Lung (tissue), 11 donors: ENCODE measurements at regions not wholly inside any gene's neighbourhood (a gene's known extent, or its start where the extent isn't known, plus 50 kb on each side); places are given as distances from the start of the nearest gene placed in this dataset.

Source experiments
- ATAC-seq: fragments of 200-7000 bp; cut with Tn5 transposase; one replicate; pipeline ENCODE4 v1.9.1; 2020; ENCODE audit warnings: moderate number of reproducible peaks; ENCODE audit not compliant: insufficient read depth, low FRiP score
- DNase-seq, 3 donors: peaks; one replicate each; pipeline ENCODE4 v3.0.0-alpha.2; 2013 to 2017
- H3K27ac ChIP-seq, 2 donors: one replicate each; pipeline ENCODE4 v1.5.1; 2013; ENCODE audit warnings: mild to moderate bottlenecking in 2 of 2, moderate library complexity in 2 of 2, control low read depth in 1 of 2, inconsistent platforms in 1 of 2, low read depth in 1 of 2, low read length in 1 of 2
- H3K27me3 ChIP-seq, 3 donors: one replicate each; pipeline ENCODE4 v1.5.1; 2013; ENCODE audit warnings: low read length in 2 of 3; ENCODE audit not compliant: control insufficient read depth in 3 of 3, insufficient read depth in 3 of 3
- H3K36me3 ChIP-seq, 4 donors: one replicate each; pipeline ENCODE4 v1.5.1; 2013; ENCODE audit warnings: low read length in 4 of 4, mild to moderate bottlenecking in 1 of 4, moderate library complexity in 1 of 4; ENCODE audit not compliant: control insufficient read depth in 4 of 4, insufficient read depth in 4 of 4
- H3K4me1 ChIP-seq, 5 donors: one replicate each; pipeline ENCODE4 v1.5.1; 2013; ENCODE audit warnings: low read length in 5 of 5, mild to moderate bottlenecking in 2 of 5, moderate library complexity in 1 of 5; ENCODE audit not compliant: control insufficient read depth in 5 of 5, insufficient read depth in 5 of 5
- H3K4me3 ChIP-seq: one replicate; pipeline ENCODE4 v1.5.1; 2013; ENCODE audit warnings: mild to moderate bottlenecking, control low read depth, moderate library complexity
- H3K9ac ChIP-seq, 2 donors: one replicate each; pipeline ENCODE4 v1.5.1; 2013; ENCODE audit warnings: low read length in 2 of 2, control low read depth in 1 of 2; ENCODE audit not compliant: insufficient read depth in 1 of 2
- H3K9me3 ChIP-seq, 4 donors: one replicate each; pipeline ENCODE4 v1.5.1; 2013; ENCODE audit warnings: low read length in 3 of 4, mild to moderate bottlenecking in 1 of 4, moderate library complexity in 1 of 4; ENCODE audit not compliant: control insufficient read depth in 4 of 4, insufficient read depth in 3 of 4
- WGBS, 2 donors: extraction: QIAGEN DNeasy Blood & Tissue Kit; methylation state at CpG; one replicate each; pipeline ENCODE4 v1.1.7; 2013; 5-methylcytosine and 5-hydroxymethylcytosine counted together
- TF ChIP-seq, protein P1 (sequence below): IDR thresholded peaks from 2 replicates; pipeline ENCODE4 v1.5.1; 2012; ENCODE audit warnings: mild to moderate bottlenecking; ENCODE audit errors: control extremely low read depth, extremely low read depth
- donor health status: control.
- donor health status: control.
- donor health status: Bipolar disorder and iron deficiency.
- donor health status: healthy.
- donor health status: DM: yes; HTN: yes; CAD: no.

DNA sequence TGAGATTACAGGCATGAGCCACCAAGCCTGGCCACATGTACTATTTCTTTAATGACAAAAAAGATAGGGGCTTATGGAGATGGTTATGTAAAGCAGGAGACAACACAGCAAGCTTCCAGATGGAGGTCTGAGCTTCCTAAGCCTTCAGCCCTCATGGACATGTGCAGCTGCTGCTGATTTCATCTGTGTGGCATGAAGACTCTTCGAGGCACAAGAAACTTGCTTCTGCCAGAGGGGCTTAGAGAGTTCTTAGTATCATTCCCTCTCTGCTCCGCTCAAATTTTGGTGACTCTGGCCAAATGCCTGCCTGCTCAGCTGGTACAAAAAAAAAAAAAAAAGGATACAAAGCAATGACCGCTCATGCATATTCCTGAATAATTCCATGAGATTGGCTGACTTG lies 552.5 kb downstream of the TYW1 start:
- Histone ChIP-seq H3K27ac (no peak overlapping the region), H3K4me3 (no peak overlapping the region), H3K9ac (no peak overlapping the region), H3K27me3 (no peaks in the 10 kb centered on the region), H3K9me3 (peaks cover 0 to 3% (median 0%) of the 10 kb centered on the region in 4 donors), H3K4me1 (peaks cover 0 to 5% (median 0%) of the 10 kb centered on the region in 5 donors), H3K36me3 (no peaks in the 10 kb centered on the region)
- 91 to 96% methylated on average over 3 of the region's 3 CpGs for WGBS, 2 donors
- no peak for DNase-seq
- TF ChIP-seq, protein P1, sequence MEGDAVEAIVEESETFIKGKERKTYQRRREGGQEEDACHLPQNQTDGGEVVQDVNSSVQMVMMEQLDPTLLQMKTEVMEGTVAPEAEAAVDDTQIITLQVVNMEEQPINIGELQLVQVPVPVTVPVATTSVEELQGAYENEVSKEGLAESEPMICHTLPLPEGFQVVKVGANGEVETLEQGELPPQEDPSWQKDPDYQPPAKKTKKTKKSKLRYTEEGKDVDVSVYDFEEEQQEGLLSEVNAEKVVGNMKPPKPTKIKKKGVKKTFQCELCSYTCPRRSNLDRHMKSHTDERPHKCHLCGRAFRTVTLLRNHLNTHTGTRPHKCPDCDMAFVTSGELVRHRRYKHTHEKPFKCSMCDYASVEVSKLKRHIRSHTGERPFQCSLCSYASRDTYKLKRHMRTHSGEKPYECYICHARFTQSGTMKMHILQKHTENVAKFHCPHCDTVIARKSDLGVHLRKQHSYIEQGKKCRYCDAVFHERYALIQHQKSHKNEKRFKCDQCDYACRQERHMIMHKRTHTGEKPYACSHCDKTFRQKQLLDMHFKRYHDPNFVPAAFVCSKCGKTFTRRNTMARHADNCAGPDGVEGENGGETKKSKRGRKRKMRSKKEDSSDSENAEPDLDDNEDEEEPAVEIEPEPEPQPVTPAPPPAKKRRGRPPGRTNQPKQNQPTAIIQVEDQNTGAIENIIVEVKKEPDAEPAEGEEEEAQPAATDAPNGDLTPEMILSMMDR, result no peak
- no peak for ATAC-seq

- H3K36me3 ChIP-seq, result no peaks in the 10 kb centered on the region
- peaks cover 0 to 4% (median 0%) of the 10 kb centered on the region in 3 donors for H3K27me3 ChIP-seq
- ATAC-seq, result no peak
- peak; percentile 31 to 63 (median 59) for DNase-seq
- H3K9ac ChIP-seq, result no peak overlapping the region
- H3K27ac ChIP-seq, result no peak overlapping the region
- H3K4me3 ChIP-seq, result no peak overlapping the region
- H3K9me3 ChIP-seq, result peaks cover 0 to 3% (median 0%) of the 10 kb centered on the region in 4 donors
- TF ChIP-seq, protein P1, result no peak
- peaks cover 0 to 5% (median 0%) of the 10 kb centered on the region in 5 donors for H3K4me1 ChIP-seq
- WGBS, 2 donors, result 72 to 90% methylated on average over 13 of the region's 13 CpGs
Observed at GRCh38 chr7:67550801-67551436, 554.3 kb downstream of the TYW1 start.

DNA sequence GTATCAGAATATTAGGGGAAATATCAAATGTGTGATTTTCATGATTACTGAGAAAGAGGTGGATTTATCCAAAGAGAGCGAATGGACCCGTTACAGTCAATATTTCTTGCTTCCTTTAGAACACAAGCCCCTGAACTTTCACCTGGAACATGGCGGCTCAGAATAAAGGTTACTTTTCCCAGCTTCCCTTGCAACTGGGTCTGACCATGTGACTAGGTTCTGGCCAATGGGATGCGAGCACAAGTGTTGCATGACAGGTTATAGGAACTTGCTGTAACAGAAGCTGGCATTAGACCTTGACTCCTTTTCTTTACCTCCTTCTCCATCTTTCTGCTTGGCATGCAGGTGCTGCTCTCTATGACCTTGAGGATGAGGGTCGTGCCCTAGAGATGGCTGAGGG lies 556.1 kb downstream of the TYW1 start:
- whole genome bisulfite sequencing, 2 donors, result 89 to 90% methylated on average over 5 of the region's 5 CpGs
- peaks cover 0 to 4% (median 2%) of the 10 kb centered on the region in 3 donors for H3K27me3 ChIP-seq
- no peak for DNase-seq
- ATAC-seq, result no peak
- no peak overlapping the region for H3K4me3 ChIP-seq
- H3K9ac ChIP-seq, result no peak overlapping the region
- no peaks in the 10 kb centered on the region for H3K36me3 ChIP-seq
- H3K4me1 ChIP-seq, result peaks cover 0 to 5% (median 0%) of the 10 kb centered on the region in 5 donors
- H3K9me3 ChIP-seq, result peaks cover 0 to 3% (median 0%) of the 10 kb centered on the region in 4 donors
- TF ChIP-seq, protein P1, result no peak
- no peak overlapping the region for H3K27ac ChIP-seq

DNA sequence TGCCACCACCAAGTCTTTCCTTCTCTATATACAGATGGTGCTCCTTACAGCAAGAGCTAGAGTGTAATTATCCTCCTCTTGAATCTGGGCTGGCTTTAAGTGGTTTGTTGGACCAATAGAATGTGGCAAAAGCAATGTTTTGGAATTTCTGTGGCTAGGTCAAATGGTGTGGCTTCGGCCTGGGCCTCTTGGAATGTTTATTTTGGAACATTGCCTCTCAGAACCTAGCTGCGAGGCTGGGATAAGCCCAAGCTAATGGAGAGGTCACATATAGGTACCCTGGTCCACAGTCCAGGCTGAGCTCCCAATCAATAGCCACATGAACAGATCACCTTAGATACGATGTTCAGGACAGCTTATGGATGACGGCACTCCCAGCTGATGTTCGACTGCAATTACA lies 556.7 kb downstream of the TYW1 start:
- no peak for DNase-seq

More for the DNA sequence above, 556.7 kb downstream of the TYW1 start:
- H3K9ac ChIP-seq, result no peak overlapping the region
- TF ChIP-seq, protein P1, result no peak
- H3K36me3 ChIP-seq, result no peaks in the 10 kb centered on the region
- no peak overlapping the region for H3K4me3 ChIP-seq
- WGBS, 2 donors, result 72 to 86% methylated on average over 5 of the region's 5 CpGs
- peaks cover 0 to 5% (median 0%) of the 10 kb centered on the region in 5 donors for H3K4me1 ChIP-seq
- peaks cover 0 to 3% (median 0%) of the 10 kb centered on the region in 4 donors for H3K9me3 ChIP-seq
- no peak overlapping the region for H3K27ac ChIP-seq
- H3K27me3 ChIP-seq, result peaks cover 0 to 4% (median 2%) of the 10 kb centered on the region in 3 donors
- ATAC-seq, result no peak
